Activated naive CD4-positive, alpha-beta T cell treated with anti-CD3 and anti-CD28 coated beads for 36 hours (primary cell): ENCODE measurements at regions not wholly inside any gene's neighbourhood (a gene's known extent, or its start where the extent isn't known, plus 50 kb on each side); places are given as distances from the start of the nearest gene placed in this dataset.

Experiments
- CTCF ChIA-PET: fragments of 350-600 bp; sonication (Branson Sonifier 250); formaldehyde crosslinking; loops from one replicate; lab custom pipeline; 2021; ENCODE audit warnings: antibody characterized with exemption; lab: Charles Lee
- DNase-seq: peaks from one replicate; pipeline ENCODE4 v3.0.0-alpha.2; 2020
- H3K27ac Mint-ChIP-seq: one replicate; pipeline ENCODE4 v1.8.0; 2021; ENCODE audit warnings: mild to moderate bottlenecking, mixed read lengths
- H3K27me3 Mint-ChIP-seq: one replicate; pipeline ENCODE4 v1.8.0; 2021; ENCODE audit warnings: low read depth, mixed read lengths
- H3K36me3 Mint-ChIP-seq: one replicate; pipeline ENCODE4 v1.8.0; 2021; ENCODE audit warnings: low read depth, mixed read lengths
- H3K4me1 Mint-ChIP-seq: one replicate; pipeline ENCODE4 v1.8.0; 2021; ENCODE audit warnings: low read depth, mixed read lengths
- H3K4me3 Mint-ChIP-seq: one replicate; pipeline ENCODE4 v1.8.0; 2021; ENCODE audit warnings: mild to moderate bottlenecking, moderate library complexity, mixed read lengths
- H3K9me3 Mint-ChIP-seq: one replicate; pipeline ENCODE4 v1.8.0; 2021; ENCODE audit warnings: mixed read lengths
- intact Hi-C: fragments of 100-400 bp; cut with micrococcal nuclease; formaldehyde crosslinking; loops from one replicate; pipeline ENCODE4 v1.15.1; 2023

DNA sequence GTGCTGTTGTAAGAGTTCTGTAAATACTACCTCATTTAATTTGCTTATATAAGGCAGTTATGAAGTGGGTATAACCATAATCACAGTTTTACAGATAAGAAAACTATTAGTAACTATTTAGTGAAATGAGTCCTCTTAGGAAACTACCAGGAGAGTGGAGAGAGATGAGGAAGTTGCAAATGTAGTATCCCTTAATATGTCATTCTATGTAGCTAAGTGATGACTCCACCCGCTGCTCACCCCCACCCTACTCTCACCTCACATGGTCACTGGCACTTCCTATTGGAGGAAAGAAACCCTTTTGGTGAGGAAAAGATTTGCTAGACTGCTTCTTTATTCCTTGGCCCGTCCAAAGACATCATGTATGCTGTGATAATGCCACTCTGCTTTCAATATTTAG lies 241.8 kb upstream of the SLC24A2 start:
- DNase-seq: no peak
- CTCF ChIA-PET: no interaction called here
- Mint-ChIP-seq H3K36me3 (no peaks in the 10 kb centered on the region), H3K27ac (no peak overlapping the region), H3K9me3 (no peaks in the 10 kb centered on the region), H3K4me3 (no peak overlapping the region), H3K27me3 (no peaks in the 10 kb centered on the region), H3K4me1 (no peaks in the 10 kb centered on the region)
- intact Hi-C loops: no loop called here

DNA sequence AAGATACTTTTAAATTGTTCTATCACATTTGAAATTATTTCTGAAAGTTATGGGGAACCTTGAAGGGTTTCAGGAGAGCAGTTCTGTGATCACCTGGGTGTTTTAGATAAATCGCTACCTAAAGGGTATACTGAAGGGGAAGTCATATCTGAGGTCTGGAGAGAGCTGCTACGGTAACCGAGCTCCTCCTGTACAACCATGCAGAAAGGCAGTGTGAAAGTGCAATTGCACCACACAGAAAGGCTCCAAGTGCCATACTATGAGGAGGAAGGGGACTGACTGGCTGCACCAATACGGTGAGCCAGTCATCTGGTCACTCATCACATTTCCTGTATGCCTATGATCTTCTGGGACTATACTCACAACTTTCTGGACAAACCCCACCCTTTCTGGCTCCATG lies 241.4 kb upstream of the SLC24A2 start:
- DNase-seq: no peak
- Mint-ChIP-seq H3K9me3 (no peaks in the 10 kb centered on the region), H3K4me3 (no peak overlapping the region), H3K36me3 (no peaks in the 10 kb centered on the region), H3K4me1 (no peaks in the 10 kb centered on the region), H3K27me3 (no peaks in the 10 kb centered on the region), H3K27ac (no peak overlapping the region)
- CTCF ChIA-PET: no interaction called here
- intact Hi-C loops: no loop called here

DNA sequence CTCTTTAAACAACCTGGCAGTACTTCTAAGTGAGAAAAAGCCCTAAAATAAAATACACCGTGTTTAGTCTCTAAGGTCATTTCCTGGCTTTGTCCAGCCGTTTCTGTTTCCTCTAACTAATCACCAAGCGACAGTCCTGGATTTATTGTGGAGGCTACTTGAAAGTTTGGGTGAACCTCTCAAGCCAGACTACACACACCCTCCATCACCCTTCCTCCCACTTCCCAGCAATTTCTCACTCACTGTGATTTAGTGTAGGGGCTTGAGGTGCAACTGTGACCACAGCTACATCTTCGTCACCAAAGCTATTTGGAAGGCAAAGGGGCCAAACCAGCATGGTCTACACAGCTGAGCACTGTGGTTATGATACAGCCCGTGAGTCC lies 240.0 kb upstream of the SLC24A2 start:
- Mint-ChIP-seq H3K9me3 (no peaks in the 10 kb centered on the region), H3K36me3 (no peaks in the 10 kb centered on the region), H3K27ac (no peak overlapping the region), H3K4me3 (no peak overlapping the region), H3K4me1 (no peaks in the 10 kb centered on the region), H3K27me3 (no peaks in the 10 kb centered on the region)
- intact Hi-C loops: no loop called here
- CTCF ChIA-PET: no interaction called here
- no peak for DNase-seq

DNA sequence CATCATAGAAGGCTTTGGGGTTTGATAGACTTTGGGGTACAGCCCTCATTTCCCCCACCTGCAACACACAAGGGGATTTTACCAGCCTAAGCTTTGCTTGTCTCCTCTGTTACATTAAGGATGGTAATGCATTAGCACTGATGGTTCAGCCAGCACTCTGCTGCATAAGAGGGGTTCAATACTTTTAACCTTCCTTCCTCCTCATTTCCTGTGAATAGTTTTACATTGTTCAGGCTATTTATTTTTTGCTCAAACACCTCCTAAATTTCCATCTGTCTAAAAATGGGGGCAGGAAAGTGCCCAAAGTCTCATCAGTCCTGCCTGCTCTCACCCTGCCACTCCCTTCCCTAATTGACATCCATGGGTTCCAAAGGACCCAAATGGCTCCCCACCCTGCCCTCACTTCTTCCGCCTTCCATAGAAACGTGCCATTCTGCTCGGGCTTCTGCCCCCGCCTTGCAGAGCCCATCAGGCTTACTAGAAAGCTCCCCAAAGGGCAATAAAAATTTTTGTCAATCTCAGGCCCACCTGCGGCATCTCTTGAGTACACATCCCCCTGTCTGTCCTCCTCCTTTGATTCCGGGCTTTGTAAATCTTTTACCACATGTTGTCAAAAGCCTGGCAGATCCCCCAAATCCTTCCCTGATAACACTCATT lies 239.5 kb upstream of the SLC24A2 start:
- H3K9me3 Mint-ChIP-seq: no peaks in the 10 kb centered on the region
- no peak overlapping the region for H3K4me3 Mint-ChIP-seq
- H3K27ac Mint-ChIP-seq: no peak overlapping the region
- intact Hi-C loops: no loop called here
- CTCF ChIA-PET: no interaction called here
- no peak for DNase-seq
- H3K4me1 Mint-ChIP-seq: no peaks in the 10 kb centered on the region
- H3K27me3 Mint-ChIP-seq: no peaks in the 10 kb centered on the region
- no peaks in the 10 kb centered on the region for H3K36me3 Mint-ChIP-seq

DNA sequence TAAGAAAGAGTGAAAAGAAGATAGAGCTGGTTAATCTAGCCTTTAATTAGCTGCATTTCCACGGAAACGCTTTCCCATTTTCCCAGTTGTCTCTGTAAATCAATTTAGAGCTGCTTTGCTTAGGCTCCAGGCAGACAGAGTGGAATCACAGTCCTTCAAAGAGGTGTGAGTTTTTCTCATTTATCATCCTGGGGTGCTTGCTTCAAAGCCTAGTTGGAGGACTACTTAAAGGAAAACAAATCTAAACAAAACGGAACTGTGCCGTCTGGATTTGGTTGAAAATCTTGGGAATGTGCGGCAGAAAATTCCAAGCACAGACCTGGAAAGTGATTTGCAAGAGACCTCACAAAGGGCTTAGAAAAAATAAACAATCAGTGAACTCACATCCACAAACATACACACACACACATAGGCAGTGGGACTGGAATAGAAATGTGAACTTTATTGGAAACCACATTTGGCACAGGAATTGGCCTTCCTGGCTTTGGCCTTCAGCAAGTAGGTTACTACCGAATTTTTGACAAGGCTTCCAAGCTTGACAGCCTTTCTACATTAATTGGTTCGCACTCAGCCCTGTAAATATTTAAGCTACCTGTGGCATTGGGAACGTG lies 235.2 kb upstream of the SLC24A2 start:
- intact Hi-C loops: no loop called here
- H3K36me3 Mint-ChIP-seq: no peaks in the 10 kb centered on the region

DNA sequence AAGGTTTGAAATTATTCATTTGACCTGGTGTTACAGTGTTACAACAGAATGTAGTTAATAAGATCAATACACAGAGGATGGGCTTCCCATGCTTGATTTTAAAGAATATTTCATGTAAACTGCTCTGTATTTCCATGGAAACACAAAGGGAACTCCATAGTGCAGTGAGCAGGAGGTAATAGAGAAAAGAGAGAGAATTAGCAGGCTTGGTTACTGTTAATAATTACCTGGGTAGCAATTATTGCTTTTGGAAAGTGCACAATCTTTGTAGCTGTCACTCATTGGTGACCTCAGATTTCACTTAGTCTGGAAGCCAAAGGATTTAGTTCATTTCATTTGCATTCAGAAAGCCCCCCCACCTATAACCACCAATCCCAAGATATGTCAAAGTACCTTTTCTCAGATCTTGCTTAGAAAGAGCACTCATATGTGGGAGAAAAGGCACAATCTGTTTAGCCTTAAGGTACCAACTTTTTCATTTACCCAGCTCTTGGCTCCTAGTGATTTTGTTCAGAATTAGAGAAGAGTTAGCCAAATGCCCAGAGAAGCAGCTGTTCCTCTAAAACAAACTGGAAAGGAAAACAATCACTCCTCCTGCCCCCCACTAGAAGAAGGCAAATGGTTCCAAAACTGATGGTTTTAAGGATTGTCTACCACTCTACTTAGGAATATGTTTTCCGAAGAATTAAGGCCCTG lies 234.5 kb upstream of the SLC24A2 start:
- intact Hi-C loops: no loop called here
- Mint-ChIP-seq H3K4me3 (no peak overlapping the region), H3K9me3 (no peaks in the 10 kb centered on the region), H3K4me1 (no peaks in the 10 kb centered on the region), H3K36me3 (no peaks in the 10 kb centered on the region), H3K27ac (no peak overlapping the region), H3K27me3 (no peaks in the 10 kb centered on the region)
- no peak for DNase-seq
- CTCF ChIA-PET: interaction anchor here (0.6 kb wide), 1 partner anchor 15 kb away, joined by 4 read pairs; no protein-coding TSS in a partner anchor

More for the DNA sequence above, 235.2 kb upstream of the SLC24A2 start:
- H3K4me1 Mint-ChIP-seq: no peaks in the 10 kb centered on the region
- H3K4me3 Mint-ChIP-seq: no peak overlapping the region
- no peak for DNase-seq
- CTCF ChIA-PET: interaction anchor here (0.6 kb wide), 1 partner anchor 16 kb away, joined by 4 read pairs; no protein-coding TSS in a partner anchor
- no peaks in the 10 kb centered on the region for H3K27me3 Mint-ChIP-seq
- no peaks in the 10 kb centered on the region for H3K9me3 Mint-ChIP-seq
- H3K27ac Mint-ChIP-seq: no peak overlapping the region

DNA sequence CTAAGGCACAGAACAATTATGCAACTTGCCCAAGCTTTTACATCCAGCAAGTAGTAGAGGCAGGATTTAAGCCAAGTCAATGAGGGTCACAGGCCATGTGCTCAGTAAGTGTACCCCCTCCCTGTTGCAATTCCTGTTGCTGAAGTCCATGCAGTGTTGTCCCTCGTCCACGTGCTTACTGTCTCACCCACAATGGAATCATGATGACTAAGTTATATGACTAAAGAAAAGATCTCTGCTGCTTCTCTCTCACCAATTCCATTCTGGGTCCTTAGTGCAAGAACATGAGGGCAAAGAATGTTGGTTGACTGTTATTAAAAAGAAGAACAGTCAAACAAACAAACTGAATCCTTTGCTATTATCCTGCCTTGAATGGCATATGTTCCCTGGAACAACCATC lies 233.6 kb upstream of the SLC24A2 start:
- Mint-ChIP-seq H3K9me3 (no peaks in the 10 kb centered on the region), H3K27ac (no peak overlapping the region), H3K36me3 (no peaks in the 10 kb centered on the region), H3K27me3 (no peaks in the 10 kb centered on the region), H3K4me3 (no peak overlapping the region), H3K4me1 (no peaks in the 10 kb centered on the region)
- intact Hi-C loops: no loop called here
- CTCF ChIA-PET: no interaction called here
- no peak for DNase-seq

DNA sequence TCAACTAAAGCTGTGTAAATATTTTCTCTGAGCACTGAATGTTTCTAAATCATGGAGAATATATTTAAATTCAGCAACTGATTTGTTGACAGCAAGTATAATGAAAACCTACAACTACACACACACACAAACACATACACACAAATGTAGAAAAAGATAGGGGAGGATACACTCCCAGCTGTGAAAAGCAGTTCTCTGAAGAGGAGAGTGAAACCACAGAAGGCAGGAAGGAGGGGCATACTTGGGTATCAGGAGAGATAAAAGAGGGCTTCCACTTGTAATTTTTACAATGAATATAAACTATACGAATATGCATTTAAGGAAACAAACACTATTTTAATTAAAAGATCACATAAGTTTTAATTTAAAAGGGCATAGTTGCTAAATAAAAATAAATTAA lies 227.8 kb upstream of the SLC24A2 start:
- H3K36me3 Mint-ChIP-seq: peaks cover 2% of the 10 kb centered on the region
- H3K4me3 Mint-ChIP-seq: no peak overlapping the region
- no peaks in the 10 kb centered on the region for H3K27me3 Mint-ChIP-seq
- DNase-seq: no peak
- H3K4me1 Mint-ChIP-seq: peaks cover 27% of the 10 kb centered on the region
- intact Hi-C loops: no loop called here
- CTCF ChIA-PET: no interaction called here
- H3K9me3 Mint-ChIP-seq: peaks cover 6% of the 10 kb centered on the region
- no peak overlapping the region for H3K27ac Mint-ChIP-seq

DNA sequence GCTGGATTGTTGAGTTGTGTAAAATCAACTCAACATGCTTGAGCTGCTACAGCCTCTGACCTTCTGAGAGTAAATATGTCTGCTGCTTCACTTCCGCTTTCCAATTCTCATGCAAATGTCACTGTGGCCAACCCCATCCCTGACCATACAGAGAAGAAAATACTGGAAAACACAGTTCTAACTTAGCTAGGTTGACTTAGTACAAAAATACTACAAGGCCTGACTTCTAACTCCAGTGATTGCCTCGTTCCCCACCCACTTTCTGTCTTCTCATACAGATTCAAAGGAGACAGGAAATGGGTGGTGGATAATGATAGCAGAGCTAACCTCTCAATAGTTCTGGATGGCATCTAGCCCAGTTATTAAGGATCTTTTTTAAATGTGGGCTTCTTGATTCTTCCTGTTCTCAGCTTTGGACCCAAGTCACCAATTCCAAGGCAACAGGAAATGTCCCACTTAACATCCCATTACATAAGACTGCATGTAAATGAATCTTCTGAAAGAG lies 226.6 kb upstream of the SLC24A2 start:
- Mint-ChIP-seq H3K27ac (peak overlapping the region; percentile 54), H3K4me1 (peaks cover 27% of the 10 kb centered on the region), H3K27me3 (no peaks in the 10 kb centered on the region), H3K4me3 (no peak overlapping the region), H3K36me3 (peaks cover 6% of the 10 kb centered on the region), H3K9me3 (peaks cover 12% of the 10 kb centered on the region)
- intact Hi-C loops: no loop called here
- CTCF ChIA-PET: no interaction called here
- DNase-seq: no peak

DNA sequence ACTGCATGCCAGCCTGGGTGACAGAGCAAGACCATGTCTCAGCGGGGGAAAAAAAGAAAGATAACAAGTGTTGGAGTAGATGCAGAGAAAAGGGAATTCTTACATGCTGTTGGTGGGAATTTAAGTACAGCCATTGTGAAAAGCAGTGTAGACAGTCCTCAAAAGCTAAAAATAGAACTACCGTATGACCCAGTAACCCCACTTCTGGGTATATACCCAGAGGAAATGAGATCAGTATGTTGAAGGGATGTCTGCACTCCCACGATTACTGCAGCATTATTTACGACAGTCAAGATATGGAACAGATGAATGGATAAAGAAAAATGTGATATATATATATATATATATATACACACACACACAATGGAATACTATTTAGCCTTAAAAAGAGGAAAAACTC lies 225.3 kb upstream of the SLC24A2 start:
- no peak overlapping the region for H3K27ac Mint-ChIP-seq
- H3K4me1 Mint-ChIP-seq: peaks cover 27% of the 10 kb centered on the region
- peaks cover 12% of the 10 kb centered on the region for H3K9me3 Mint-ChIP-seq
- peaks cover 6% of the 10 kb centered on the region for H3K36me3 Mint-ChIP-seq
- no peak for DNase-seq
- H3K27me3 Mint-ChIP-seq: no peaks in the 10 kb centered on the region
- CTCF ChIA-PET: interaction anchor here (1.0 kb wide), 1 partner anchor 195 kb away, joined by 3 read pairs; no protein-coding TSS in a partner anchor
- intact Hi-C loops: no loop called here
- no peak overlapping the region for H3K4me3 Mint-ChIP-seq

DNA sequence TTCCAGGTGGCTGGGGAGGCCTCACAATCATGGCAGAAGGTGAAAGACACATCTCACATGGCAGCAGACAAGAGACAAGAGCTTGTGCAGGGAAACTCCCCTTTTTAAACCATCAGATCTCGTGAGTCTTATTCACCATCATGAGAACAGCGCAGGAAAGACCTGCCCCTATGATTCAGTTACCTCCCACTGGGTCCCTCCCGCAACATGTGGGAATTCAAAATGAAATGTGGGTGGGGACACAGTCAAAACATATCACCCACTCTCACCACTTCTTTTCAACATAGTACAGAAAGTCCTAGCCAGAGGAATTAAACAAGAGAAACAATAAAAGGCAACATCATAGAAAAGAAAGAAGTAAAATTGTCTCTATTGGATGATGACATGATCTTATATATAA lies 223.4 kb upstream of the SLC24A2 start:
- CTCF ChIA-PET: no interaction called here
- Mint-ChIP-seq H3K27ac (no peak overlapping the region), H3K9me3 (peaks cover 12% of the 10 kb centered on the region)

DNA sequence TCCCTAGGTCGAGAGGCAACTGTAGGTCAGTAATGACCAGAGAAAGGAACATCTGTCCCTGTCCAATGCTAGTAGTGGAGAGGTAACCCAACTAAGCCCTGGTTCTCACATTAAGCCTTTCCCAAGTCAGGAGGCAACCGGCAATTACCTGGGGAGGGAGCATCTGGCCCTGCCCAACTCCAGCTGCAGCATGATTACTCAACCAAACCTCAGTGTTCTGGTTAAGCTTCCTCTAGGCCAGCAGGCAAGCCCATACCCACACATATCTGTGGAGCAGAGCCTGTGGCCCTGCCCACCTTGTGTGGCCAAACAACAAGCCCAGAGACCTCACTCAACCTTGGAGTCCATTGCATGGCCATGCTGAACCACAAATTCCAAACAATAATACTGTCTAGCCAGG lies 220.8 kb upstream of the SLC24A2 start:
- peaks cover 12% of the 10 kb centered on the region for H3K4me1 Mint-ChIP-seq
- peaks cover 10% of the 10 kb centered on the region for H3K9me3 Mint-ChIP-seq
- no peaks in the 10 kb centered on the region for H3K27me3 Mint-ChIP-seq
- no peak overlapping the region for H3K4me3 Mint-ChIP-seq
- H3K36me3 Mint-ChIP-seq: peaks cover 4% of the 10 kb centered on the region
- no peak overlapping the region for H3K27ac Mint-ChIP-seq
- intact Hi-C loops: no loop called here
- CTCF ChIA-PET: no interaction called here
- no peak for DNase-seq

More for the DNA sequence above, 223.4 kb upstream of the SLC24A2 start:
- no peak for DNase-seq
- H3K36me3 Mint-ChIP-seq: peaks cover 6% of the 10 kb centered on the region
- H3K4me1 Mint-ChIP-seq: peaks cover 27% of the 10 kb centered on the region
- no peak overlapping the region for H3K4me3 Mint-ChIP-seq
- intact Hi-C loops: no loop called here
- no peaks in the 10 kb centered on the region for H3K27me3 Mint-ChIP-seq
